22Rv1 (cell line): ENCODE measurements at regions not wholly inside any gene's neighbourhood (a gene's known extent, or its start where the extent isn't known, plus 50 kb on each side); places are given as distances from the start of the nearest gene placed in this dataset.

Experiments used
- CTCF ChIP-seq: fragments of 450-650 bp; IDR thresholded peaks from 2 replicates; pipeline ENCODE4 v1.5.1; 2017; ENCODE audit warnings: mild to moderate bottlenecking
- ZFX ChIP-seq: fragments of 450-650 bp; IDR thresholded peaks from 2 replicates; pipeline ENCODE4 v1.6.1; 2017; ENCODE audit warnings: antibody characterized with exemption, borderline replicate concordance

GRCh38 chr4:100929758-100930157, 411.9 kb upstream of the EMCN start:
- TF ChIP-seq CTCF = no peak
- no peak for TF ChIP-seq ZFX
